HG03039 (cell line): ENCODE measurements at regions not wholly inside any gene's neighbourhood (a gene's known extent, or its start where the extent isn't known, plus 50 kb on each side); places are given as distances from the start of the nearest gene placed in this dataset.
"Not testable (repeated sequence)": the region's sequence is repeated elsewhere in the genome, so short reads cannot be mapped to it uniquely, and the experiment has no call there.

Experiments used
- ATAC-seq: cut with Tn5 transposase; IDR thresholded peaks from one replicate; pipeline ENCODE4 v1.9.1; 2021; ENCODE audit warnings: mild to moderate bottlenecking, moderate library complexity; ENCODE audit not compliant: unreplicated experiment

- not testable (repeated sequence) for ATAC-seq
Measured at GRCh38 chr17:20731131-20731530, 151.6 kb downstream of the CDRT15L2 start.

- ATAC-seq = no peak
Measured at GRCh38 chr17:20733923-20734322, 154.4 kb downstream of the CDRT15L2 start.

- no peak for ATAC-seq
Measured at GRCh38 chr17:20735796-20736195, 156.3 kb downstream of the CDRT15L2 start.

GRCh38 chr17:20737636-20738035 is 158.1 kb downstream of the CDRT15L2 start:
- not testable (repeated sequence) for ATAC-seq

- no peak for ATAC-seq
Measured at GRCh38 chr17:20771104-20771503, 191.6 kb downstream of the CDRT15L2 start.

GRCh38 chr17:20774472-20775135 is 195.1 kb downstream of the CDRT15L2 start:
- no peak for ATAC-seq

GRCh38 chr17:20775331-20775730 is 195.8 kb downstream of the CDRT15L2 start:
- no peak for ATAC-seq

- no peak for ATAC-seq
Measured at GRCh38 chr17:20779521-20779920, 200.0 kb downstream of the CDRT15L2 start.

GRCh38 chr17:20781260-20781659 is 201.7 kb downstream of the CDRT15L2 start:
- no peak for ATAC-seq

GRCh38 chr17:20781869-20782268 is 202.3 kb downstream of the CDRT15L2 start:
- not testable (repeated sequence) for ATAC-seq

- ATAC-seq = no peak
Measured at GRCh38 chr17:20783091-20783490, 203.6 kb downstream of the CDRT15L2 start.

- ATAC-seq = no peak
Measured at GRCh38 chr17:20784100-20784665, 204.7 kb downstream of the CDRT15L2 start.

- no peak for ATAC-seq
Measured at GRCh38 chr17:20787281-20787680, 207.8 kb downstream of the CDRT15L2 start.

- ATAC-seq = no peak
Measured at GRCh38 chr17:20791626-20792025, 212.1 kb downstream of the CDRT15L2 start.

GRCh38 chr17:20794532-20794931 is 215.0 kb downstream of the CDRT15L2 start:
- ATAC-seq = not testable (repeated sequence)

GRCh38 chr17:20797292-20797691 is 217.8 kb downstream of the CDRT15L2 start:
- ATAC-seq = no peak

- ATAC-seq = no peak
Measured at GRCh38 chr17:20800146-20800545, 220.6 kb downstream of the CDRT15L2 start.

- ATAC-seq = no peak
Measured at GRCh38 chr17:20805751-20806150, 226.2 kb downstream of the CDRT15L2 start.

- ATAC-seq = not testable (repeated sequence)
Measured at GRCh38 chr17:20807566-20807965, 228.0 kb downstream of the CDRT15L2 start.

GRCh38 chr17:20815410-20815809 is 227.4 kb downstream of the USP22 start:
- not testable (repeated sequence) for ATAC-seq

GRCh38 chr17:20823905-20824304 is 218.9 kb downstream of the USP22 start:
- ATAC-seq = no peak

- no peak for ATAC-seq
Measured at GRCh38 chr17:20825539-20825938, 217.3 kb downstream of the USP22 start.

GRCh38 chr17:20840453-20840852 is 202.4 kb downstream of the USP22 start:
- not testable (repeated sequence) for ATAC-seq
